NCI-H2196 (cell line): ENCODE measurements at regions not wholly inside any gene's neighbourhood (a gene's known extent, or its start where the extent isn't known, plus 50 kb on each side); places are given as distances from the start of the nearest gene placed in this dataset.
A peak's percentile ranks its signal among the peaks of the same experiment; 100 is the strongest.

Experiments
- DNase-seq: peaks from one replicate; lab custom pipeline; 2025; ENCODE audit not compliant: unreplicated experiment; lab: John Stamatoyannopoulos, UW

DNA sequence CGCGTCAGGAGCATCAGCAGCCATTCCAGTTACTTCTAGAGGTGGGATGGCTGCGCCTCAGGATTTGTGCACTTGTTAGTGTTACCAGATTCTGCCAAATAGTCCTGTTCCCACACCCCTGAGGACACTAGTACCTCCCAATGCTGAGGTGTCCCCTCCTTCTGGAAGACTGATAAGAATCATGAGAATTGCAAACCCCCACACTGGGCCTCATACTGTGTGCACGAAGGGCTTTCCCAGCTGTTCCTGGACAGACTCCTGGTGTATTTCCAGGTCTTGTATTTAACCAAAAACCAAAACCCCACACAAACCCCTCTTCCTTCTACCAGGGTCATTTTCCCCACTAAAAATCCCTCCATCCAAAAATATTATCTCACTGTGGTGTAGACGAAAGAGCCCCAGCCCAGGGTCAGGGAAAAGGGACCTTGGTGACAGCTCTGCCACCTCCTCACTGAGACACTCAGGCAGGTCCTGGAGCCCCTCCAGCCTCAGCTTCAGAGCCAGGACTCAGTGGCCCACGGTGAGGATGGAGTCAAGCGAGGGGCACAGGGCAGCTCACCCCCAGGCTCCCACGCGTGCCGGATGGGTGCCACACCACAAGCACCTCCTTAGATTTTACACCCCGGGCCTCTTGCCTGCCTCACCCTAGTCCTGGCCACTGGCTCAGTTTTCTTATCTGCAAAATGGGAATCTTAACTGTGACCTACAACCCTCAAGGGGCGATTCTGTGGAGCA, 131.4 kb upstream of the RUNX3 start:
- DNase-seq, result no peak

- no peak for DNase-seq
Observed at GRCh38 chr1:25057188-25057587, 127.1 kb upstream of the RUNX3 start.

- no peak for DNase-seq
Observed at GRCh38 chr1:25056536-25056935, 126.5 kb upstream of the RUNX3 start.

DNA sequence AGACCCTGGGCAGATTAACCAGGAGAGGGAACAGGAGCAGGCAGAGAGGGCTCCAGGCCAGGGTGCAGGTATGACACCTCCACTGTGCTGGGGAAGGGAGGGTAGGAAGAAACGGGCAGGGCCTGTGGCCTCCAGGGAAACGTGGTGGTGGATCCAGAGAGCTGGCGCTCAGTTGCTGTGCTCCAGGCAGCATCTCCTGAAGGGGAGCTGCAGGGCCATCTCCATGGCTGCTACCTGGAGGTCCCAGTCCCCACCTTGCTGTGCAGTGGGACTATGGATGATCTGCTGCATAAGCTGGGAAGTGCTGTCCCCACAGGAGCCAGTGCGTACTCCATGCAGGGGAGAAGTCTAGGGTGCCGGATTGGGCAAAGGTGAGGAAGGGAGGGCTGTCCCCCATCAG, 125.9 kb upstream of the RUNX3 start:
- no peak for DNase-seq

- no peak for DNase-seq
Observed at GRCh38 chr1:25055324-25055780, 125.3 kb upstream of the RUNX3 start.

DNA sequence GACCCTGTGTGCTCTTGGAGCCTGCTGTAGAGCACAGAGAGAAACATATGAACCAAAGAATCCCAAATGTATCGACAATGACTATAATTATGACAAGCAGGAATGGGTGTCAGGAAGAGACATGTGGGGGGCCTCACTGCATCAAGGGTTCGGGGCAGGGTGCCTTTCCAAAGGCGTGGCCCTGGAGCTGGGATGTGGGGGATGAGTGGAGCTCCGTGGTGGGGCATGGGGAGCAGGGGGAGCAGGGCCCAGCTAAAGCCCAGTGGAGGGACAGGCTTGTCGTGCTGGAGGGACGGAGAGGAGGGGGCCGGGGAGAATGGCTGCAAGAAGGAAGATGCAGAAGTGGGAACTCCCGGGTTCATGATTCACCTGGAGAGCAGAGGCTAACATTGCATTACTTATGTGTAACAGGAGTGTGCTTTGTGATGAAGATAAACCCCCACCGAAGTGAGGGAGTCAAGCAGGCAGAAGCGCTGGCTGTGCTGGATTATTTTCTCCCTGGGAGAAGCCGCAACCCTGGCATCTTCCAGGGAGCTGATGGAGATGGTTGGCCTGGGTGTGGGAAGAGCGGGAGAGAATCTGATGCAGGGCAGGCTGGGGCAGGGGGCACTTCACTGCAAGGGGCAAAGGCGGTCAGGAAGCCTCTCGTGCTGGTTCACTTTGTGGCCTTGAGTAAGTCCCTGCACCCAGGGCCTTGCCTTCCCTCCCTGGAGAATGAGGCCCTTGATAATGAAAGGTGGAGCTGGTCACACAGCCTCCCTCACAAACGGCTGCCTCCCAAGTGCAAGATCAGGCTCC, 124.6 kb upstream of the RUNX3 start:
- no peak for DNase-seq

GRCh38 chr1:25053576-25054250, 123.6 kb upstream of the RUNX3 start:
- DNase-seq, result no peak

DNA sequence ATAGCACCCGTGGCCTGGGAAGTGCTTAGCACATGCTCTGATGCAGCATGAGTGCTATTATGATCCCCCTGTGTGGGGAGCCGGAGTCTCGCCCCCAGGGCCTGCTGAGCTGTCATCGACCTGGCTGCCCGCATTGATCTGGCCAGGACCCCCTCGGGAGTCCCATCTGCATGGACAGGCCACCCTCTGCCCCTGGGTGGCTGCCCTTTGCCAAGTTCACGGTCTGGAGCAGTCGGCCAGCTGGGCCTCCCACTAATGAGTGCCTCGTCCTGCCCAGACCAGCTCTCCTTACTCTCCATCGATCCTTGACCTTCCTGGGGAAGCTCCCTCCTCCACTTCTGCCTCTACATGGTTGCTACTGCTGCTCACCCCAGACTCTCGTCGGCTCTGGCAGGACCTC, 121.8 kb upstream of the RUNX3 start:
- no peak for DNase-seq

DNA sequence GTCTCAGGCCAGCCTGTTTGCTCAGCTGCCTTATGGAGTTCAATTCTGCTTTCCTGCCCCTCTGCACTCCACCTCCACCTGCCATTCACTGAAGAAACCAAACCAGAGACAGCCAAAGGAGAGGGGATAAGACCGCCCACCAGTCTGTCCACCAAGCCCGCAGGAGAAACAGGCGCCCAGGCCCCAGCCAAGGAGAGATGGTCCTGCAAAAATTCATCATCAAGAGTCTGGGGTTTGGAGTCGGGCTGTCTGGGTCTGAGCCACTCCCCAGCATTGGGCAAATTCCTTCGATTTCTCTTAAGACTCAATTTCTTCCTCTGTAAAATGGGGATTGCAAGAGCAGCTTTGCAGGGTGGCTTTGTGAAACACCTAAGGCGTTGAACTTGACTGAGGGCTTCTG, 121.4 kb upstream of the RUNX3 start:
- no peak for DNase-seq

DNA sequence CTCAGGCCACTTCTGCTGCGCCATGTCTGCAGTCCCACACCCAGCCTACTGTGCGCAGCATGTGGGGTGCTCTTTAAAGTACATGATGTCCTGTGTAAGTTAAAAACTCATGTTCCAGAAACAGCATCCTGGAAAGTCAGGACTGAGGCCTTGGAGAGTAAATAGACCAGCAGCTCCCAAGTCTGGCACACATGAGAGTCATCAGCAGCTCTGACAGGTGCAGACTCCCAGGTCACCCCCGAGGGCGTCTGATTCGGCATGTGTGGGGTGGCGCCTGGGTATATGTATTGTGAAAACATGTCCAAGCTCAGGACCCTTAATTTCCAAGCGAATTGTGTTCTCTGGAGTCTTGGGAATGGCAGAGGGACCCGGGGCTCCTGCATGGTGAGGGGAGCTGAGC, 120.1 kb upstream of the RUNX3 start:
- DNase-seq, result no peak

DNA sequence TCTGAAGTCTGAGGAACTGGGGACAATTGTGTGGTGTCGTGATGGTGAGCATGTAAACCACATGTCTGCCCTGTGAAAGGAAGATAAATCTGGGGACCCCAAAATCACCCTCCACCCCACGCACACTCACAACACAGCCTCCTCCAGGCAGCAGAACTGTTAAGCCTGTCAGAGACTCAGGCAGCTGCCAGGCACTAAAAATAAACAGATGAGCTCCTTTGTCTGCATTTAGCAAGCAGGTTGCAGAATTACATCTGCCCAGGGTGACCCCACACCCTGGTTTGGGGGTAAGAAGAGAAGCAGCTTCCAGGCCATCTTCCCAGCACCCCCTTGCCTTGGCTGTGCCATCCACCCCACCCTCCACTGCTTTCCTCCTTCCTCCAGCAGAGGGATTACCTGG, 119.1 kb upstream of the RUNX3 start:
- no peak for DNase-seq

GRCh38 chr1:25048728-25049127, 118.7 kb upstream of the RUNX3 start:
- no peak for DNase-seq

DNA sequence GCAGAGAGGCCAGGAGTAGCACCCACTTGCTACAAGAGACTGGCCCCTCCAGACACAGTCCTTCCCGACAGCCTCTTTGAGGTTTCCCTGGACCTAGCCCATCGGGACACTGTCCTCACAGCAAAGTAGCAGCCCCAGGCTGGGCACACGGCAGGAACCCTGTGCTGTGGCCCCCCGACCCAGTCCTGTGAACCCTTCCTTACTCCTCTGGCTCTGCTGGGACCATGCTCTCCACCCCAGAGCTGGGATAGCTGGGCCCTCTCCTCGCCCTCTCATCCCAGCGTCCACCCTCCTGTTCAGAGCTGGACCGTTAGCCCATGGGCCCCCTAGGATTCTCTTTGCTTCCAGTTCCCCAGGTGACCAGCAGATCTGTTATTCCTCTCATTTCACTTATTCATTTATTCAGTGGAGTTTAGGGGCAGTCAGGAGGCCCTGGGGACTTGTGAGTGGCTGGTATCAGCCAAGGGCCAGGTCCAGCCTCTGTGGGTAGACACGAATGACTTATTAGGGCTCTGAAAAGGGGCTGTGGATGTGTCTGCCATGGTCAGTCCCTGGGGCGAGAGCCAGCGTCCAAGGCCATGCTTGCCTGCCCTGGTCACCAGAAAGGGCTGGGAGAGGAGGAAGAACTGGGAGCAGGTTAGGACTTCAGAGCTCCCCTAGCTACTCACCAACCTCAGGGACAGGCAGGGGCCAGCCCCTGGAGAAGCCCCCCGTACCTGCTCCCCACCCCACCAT, 117.6 kb upstream of the RUNX3 start:
- no peak for DNase-seq

GRCh38 chr1:25046194-25046532, 116.1 kb upstream of the RUNX3 start:
- no peak for DNase-seq

GRCh38 chr1:25045480-25046193, 115.6 kb upstream of the RUNX3 start:
- DNase-seq, result no peak

GRCh38 chr1:25043228-25043580, 113.1 kb upstream of the RUNX3 start:
- DNase-seq, result no peak

DNA sequence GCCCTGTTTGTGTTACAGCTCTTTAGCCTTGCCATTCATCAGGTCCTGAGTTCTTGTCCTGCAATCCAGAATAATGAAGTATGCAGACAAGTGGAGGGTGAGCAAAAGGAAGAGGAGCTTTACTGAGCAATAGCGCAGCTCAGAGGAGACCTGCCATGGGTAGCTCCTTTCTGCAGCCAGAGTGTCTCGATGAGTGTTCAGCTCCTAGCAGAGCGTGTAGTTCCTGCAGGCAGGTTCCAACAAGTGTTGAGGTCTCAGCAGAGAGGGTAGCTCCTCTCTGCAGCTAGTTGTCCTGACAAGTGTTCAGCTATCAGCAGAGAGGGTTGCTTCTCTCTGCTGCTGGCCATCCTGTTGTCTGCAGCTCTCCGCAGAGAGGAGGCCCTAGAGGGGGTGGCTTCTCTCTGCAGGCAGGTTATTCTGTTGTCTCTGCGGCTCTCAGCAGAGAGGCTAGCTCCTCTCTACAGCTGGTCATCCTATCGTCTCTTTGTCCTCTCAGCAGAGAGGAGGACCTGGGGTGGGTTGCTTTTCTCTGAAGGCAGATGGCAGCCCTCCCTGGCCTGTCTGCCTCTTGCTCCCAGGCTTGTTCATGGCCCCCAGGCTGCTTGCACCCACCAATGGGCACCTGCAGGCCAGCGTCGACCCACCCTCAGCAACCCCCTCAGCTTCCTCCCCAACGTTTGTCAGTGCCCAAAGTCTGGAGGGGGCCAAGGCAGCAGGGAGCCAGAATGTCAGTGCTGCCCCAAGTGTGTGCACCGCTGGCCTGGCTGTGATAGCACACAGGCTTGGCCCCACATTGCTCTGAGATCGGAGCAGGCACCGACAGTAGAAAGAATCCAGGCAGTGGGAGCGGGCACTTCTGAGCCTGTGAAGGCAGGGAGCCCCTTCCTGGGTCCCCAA, 112.5 kb upstream of the RUNX3 start:
- no peak for DNase-seq

DNA sequence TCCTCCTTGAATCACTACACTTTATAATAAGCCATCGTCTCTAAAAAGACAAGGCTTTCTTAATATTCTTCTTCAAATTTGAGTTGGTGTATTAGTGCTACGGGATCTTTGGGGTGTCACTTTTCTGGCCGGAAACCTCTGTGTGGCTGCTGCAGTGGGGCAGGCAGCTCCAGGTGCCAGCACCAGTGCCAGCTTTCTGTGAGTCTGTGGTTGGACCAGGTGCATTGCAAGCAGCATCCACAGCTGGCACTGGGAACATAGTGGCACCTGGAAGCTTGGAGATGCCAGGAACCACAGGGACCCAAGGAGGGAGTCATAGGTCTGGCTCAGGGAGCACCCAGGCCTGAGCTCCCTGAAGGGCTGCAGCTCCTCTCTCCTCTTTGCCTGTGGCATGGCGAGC, 111.8 kb upstream of the RUNX3 start:
- peak; percentile 11 for DNase-seq

GRCh38 chr1:25040122-25040685, 110.1 kb upstream of the RUNX3 start:
- DNase-seq, result no peak

GRCh38 chr1:25039229-25039628, 109.2 kb upstream of the RUNX3 start:
- no peak for DNase-seq
